Adrenal gland (tissue), 5 donors: ENCODE measurements at regions not wholly inside any gene's neighbourhood (a gene's known extent, or its start where the extent isn't known, plus 50 kb on each side); places are given as distances from the start of the nearest gene placed in this dataset.

Source experiments
- CTCF ChIP-seq, 6 experiments: fragments of 450-650 bp in 4 of 6; fragments of 200-600 bp in 2 of 6; sonication (generic) in 1 of 6; IDR thresholded peaks; 1 replicate in 5 of 6; 2 replicates in 1 of 6; pipeline versions ENCODE4 v1.5.1 to v1.8.0; 2016 to 2021; ENCODE audit warnings: antibody characterized with exemption in 6 of 6, mild to moderate bottlenecking in 2 of 6, moderate library complexity in 1 of 6
- POLR2A ChIP-seq, 2 donors: fragments of 450-650 bp; IDR thresholded peaks; one replicate each; pipeline ENCODE4 v1.6.1; 2017; ENCODE audit warnings: antibody characterized with exemption in 2 of 2, mild to moderate bottlenecking in 2 of 2, moderate library complexity in 1 of 2
- donor health status: DM: no; HTN: no; CAD: no.

DNA sequence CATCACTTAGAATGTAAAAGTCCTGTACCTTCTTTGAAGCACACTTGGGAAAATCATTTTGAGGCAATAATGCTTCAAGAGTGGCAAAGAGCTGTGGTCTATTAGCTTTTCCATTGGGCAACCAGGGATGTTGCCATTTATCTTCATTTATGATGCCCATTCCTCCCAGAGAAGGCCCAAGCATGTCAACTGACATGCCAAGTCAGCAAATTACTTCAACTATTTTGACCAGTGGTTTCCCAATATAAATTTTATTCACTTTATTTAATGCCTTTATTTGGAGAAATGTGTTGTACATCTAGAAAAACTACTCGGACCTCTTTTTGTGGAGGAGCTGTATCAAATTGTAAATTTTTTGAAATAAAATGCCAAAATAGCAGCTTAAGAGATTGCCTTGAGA, 164.1 kb upstream of the PCSK2 start:
- TF ChIP-seq CTCF (IDR thresholded peaks at IDR 0.05) (no peak), POLR2A (IDR thresholded peaks at IDR 0.05) (no peak)
